ENCODE measurements at regions not wholly inside any gene's neighbourhood (a gene's known extent, or its start where the extent isn't known, plus 50 kb on each side); places are given as distances from the start of the nearest gene placed in this dataset.

DNA sequence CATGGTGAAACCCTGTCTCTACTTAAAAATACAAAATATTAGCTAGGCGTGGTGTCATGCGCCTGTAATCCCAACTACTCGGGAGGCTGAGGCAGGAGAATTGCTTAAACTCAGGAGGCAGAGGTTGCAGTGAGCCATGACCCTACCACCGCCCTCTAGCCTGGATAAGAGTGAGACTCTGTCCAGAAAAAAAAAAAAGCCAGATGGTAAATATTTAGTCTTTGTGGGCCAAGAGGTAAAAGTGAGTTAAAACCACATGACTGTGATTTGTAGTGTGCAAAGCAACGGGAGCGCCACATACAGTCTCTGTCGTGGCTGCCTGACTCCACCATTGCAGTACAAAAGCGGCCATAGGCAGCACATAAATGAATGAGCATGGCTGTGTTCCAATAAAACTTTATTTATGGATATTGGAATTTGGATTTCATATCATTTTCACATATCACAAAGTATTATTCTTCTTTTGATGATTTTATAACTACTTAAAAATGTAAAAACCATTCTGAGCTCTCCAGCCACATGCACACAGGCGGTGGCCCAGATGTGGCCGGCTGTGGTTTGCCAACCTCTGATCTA lies 51.8 kb upstream of the CASZ1 start:
- DNase-seq (ENCODE audit: low spot score): no peak

DNA sequence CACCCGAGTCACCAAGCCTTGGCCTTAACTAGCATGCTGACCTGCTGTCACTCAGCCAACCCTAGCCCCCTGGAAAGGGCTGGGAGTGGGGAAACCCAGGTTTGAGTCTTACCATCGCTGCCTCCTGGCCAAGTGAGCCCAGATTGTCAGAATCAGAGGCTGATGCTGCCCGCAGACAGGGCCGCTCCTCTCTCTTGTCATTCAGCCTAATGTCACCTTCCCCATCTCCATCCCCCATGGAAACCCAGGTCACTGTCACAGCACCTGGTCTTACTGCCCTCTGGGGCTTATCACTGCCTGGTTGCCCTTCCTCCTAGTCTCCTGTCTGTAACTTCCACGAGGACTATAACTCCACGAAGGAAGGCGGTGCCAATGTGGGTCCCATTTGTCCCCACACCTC lies 53.6 kb upstream of the CASZ1 start:
- DNase-seq (ENCODE audit: low spot score): no peak

DNA sequence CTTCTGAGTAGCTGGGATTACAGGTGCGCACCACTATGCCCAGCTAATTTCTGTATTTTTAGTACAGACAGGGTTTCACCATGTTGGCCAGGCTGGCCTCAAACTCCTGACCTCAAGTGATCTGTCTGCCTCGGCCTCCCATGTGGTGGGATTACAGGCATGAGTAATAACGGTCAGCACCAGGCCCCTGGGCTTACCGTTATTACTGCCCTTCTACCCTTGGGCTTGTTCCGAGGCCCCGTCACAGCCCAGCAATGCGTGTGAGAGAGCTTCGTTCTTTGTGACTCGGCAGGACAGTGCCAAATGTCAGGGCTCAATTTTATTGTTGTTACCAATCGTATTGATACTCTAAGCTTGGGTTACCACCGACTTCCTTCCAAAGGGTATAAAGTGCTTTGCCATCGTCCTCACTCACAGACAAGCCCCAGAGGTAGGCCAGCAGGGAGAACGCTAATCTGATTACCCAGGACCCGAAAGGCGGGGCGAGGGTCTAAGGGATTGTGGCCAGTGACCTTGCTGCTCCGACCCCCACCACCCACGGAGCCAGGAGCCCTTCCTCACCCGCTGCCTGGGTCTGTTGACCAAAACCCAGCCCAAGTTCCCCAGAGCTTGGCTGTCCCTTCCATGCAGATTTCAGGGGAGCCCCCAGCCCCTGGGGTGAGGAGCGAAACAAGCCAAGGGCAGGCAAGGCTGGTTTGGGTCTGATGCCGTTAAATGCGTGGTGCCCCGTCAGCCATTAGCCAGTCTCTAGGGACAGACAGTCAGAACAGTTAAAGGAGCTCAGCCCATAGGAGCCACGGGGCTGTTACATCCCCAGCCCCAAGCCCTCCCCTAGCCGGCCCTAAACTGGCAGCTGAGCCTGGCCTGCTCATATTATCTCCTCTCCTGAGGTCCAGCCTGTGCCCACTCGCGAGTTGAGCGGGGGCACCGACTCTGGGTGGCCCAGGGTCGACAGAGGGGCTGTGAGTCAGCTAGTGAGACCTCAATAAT lies 54.9 kb upstream of the CASZ1 start:
- no peak for DNase-seq (ENCODE audit: low spot score)

DNA sequence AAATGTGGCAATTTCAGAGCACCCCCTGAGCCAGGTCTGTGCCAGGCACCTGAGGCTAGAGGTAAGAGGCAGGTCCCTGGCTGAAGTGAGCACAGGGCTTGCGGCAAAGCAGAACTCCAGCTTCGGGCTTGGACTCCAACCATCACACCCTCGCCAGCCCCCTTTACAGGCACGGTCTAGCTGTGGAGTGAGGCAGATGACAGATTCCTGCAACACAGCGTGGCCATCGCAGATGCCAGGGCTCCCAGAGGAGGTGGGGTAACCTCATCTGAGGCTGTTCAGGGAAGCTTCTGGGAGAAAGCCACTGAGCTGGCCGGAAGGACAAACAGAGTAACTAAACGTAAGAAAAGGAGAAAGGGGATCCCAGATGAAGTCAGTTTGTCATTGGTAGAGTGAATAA lies 55.6 kb upstream of the CASZ1 start:
- no peak for DNase-seq (ENCODE audit: low spot score)

DNA sequence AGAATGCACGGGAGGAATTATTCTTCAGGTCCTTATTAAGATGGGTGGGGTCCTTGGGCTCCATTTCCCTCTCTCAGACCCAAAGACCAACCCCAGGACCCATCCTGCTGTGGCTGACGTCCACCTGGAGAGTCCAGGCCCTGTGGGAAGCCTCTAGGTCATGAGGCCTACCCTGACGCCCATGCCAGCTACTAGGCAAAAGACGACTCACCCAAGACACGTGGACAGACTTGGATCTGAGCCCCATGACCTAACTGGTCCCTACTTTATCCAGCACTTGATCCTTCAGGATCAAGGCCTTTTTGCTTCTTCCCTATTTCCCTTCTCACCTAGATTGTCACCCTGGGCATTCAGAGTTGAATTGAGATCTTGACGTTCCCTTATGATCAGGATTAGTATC lies 56.0 kb upstream of the CASZ1 start:
- no peak for DNase-seq (ENCODE audit: low spot score)

DNA sequence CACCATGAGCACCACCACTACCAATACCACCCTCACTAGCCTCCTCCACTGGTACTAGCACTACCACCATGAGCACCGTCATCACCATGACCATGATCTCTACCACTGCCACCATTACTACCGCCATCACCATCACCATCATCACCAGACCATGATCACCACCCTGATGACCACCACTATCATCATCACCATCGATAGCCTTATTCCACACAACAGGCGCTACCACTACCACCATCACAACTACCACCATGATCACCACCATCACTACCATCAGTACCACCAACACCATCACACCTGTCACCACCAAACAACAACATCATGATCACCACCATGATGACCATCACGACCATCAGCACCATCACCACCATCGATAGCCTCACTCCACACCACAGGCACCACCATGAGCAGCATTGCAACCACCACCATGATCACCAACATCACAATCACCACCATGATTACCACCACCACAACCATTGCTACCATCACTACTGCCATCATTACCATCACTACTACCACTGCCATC lies 56.6 kb upstream of the CASZ1 start:
- DNase-seq (ENCODE audit: low spot score): no peak

DNA sequence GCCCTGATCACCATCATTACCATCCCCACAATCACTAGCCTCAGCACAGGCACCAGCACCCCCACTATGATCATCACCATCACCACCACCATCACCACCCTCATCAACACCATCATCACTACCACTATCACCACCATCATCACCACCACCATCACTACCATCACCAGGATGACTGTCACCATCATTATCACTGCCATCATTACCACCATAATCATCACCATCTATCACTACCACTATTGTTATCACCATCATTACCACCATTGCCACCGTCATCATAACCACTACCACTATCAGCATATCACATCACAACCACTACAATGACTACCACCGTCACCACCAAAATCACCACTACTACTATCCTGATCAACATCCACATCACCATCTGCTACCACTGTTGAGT lies 57.3 kb upstream of the CASZ1 start:
- DNase-seq (ENCODE audit: low spot score): no peak

DNA sequence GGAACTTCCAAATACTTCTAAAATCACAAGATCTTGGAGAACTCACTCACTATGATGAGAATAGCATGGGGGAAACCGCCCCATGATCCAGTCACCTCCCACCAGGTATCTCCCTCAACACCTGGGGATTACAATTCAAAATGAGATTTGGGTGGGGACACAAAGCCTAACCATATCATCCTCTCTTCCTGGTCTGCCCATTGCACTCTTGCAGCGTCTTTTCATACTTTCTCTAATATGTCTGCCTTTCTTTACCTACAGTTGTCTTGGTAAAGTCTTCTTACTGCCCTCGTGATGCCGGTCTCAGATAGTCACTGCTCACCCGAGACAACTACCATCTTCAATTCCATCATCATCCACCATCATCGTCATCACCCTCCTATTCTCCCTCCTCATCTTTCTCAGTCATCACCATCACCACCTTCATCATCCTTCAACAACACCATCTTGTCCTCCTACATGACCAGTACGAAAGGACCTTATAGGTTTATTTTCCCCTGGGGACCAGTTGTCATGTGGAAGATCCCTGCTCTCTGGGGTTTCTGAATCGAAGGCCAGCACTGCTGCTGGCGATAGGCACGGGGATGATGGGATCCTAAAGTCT lies 58.5 kb upstream of the CASZ1 start:
- no peak for DNase-seq (ENCODE audit: low spot score)

DNA sequence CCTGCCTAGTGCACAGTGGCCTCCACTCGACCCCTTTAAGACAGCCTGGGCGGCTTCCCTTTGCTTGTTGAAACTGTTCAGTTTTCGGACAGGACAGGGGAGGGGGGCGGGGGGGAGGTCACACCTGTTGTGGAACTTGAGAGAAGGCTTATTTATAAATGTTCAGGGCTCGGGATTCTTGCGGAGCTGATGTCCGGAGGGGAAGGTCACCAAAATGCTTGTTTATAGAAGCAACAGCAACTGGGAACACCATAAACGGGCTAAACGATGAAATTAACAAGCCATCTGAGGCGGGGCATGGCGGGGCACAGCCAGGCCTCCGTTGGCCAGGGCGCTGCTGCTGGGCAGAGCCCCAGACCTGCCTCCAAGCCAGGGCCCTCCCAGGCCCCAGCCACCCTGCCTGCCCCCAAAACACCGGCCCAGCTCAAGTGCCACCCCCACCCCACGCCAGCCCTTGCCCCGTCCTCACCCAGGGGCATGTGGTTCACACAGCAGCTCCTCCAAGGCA lies 59.8 kb upstream of the CASZ1 start:
- peak; percentile 60 for DNase-seq (ENCODE audit: low spot score)

DNA sequence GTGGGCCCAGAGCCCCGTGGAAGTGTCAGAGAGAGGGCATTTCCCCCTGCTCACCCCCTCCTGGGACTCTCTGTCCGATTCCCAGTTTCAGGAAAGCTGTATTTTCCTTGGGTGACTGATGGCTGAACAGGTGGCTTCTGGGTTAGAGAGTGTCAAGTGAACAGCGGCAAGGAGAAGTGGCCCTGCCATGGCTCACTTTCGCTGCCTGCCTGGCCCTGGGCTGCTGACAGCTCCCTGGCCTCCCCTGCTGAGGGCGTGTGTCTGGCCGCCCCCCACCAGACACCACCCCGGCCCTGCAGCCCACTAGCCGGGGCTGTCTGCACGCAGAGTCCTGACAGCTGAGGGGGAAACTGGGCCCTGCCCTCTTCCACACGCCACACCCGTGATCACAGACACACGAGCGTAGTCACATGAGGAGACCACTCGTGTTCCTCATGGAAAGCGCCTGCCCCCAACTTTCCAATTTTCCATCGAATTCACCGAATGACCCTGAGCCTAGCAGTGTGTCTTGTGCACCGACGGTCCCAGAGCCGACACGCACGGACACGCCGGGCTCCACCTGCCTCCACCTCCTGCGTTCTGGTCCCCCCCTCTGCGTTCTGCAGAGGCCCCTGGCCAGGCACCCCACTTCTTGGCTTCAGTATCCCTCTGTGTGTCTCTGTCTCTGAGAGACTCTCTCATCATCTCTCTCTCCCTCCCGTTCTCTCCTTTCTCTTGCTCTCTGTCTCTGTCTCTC lies 60.6 kb upstream of the CASZ1 start:
- DNase-seq (ENCODE audit: low spot score): no peak

DNA sequence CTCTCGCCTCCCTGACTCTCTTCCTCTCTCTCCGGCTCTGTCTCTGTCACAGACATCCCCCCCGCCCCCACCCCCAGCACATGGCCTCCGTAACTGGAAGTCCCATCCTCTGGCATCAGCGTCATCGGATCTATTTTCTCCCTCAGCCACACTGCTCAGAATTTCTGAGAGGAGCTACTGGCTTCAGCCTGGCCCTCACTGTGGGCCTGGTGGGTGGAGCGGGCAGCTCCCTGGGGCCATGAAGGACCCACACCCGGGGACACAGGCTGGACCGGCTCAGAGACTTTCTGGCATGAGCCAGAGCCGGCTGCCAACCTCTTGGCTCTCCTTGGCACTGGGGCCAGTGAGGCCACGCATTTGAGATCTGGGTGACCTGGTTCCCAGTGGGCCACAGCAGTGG lies 61.2 kb upstream of the CASZ1 start:
- DNase-seq (ENCODE audit: low spot score): no peak

DNA sequence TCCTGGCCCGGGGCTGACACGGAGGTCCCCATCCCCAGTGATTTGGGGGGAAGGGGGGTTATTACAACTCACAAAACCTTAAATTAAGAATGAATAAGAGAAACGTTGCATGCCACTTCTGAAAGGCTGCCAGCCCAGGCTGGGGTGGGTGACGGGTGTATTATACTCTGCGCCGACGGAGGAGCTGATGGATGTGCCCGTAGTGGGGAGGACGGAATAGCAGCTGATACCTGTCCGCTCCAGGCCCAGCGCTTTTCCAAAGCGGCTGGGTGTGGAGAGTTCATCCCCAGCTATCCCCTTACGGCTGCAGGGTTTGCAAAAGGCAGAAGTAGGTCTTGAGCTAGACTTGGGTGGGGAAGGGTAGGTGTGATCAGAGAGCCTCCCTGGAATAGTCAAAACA lies 63.8 kb upstream of the CASZ1 start:
- no peak for DNase-seq (ENCODE audit: low spot score)

DNA sequence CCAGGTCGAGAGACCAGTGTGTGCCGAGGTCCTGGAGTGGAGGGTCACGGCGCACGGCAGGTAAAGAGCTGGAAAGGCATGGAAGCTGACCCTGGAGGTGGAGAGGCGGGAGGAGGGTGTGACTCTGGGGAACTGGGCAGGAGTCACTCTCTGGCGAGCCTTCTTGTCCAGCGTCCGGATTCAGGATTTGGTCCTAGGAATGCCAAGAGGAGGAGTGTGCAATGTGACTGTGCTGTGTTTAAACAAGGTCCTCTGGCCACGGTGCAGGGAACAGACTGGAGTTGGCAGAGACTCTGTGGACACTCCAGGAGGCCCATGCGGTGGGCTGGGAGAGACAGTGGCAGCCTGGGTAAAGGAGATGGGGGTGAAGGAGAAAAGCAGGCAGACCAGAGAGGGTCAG lies 64.2 kb upstream of the CASZ1 start:
- DNase-seq (ENCODE audit: low spot score): no peak

DNA sequence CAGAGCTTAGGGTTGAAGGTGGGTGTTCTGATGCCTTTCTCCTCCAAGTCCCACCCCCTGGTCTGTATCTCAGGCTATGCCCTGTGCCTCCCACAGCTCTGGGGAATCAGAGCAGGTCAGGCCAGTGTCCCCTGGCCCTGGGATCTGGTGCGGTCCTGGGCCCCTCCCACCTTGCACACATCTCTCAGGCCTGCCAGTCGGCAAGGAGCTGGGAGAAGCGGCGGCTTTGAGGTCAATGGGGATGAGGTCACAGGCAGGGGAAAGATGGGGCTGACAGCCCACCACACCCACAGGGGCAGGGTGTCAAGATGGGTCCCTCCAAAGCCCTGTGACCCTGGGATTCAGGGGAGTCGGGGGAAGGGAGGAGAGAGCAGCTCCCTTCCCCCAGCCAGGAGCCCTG lies 65.4 kb upstream of the CASZ1 start:
- DNase-seq (ENCODE audit: low spot score): no peak

DNA sequence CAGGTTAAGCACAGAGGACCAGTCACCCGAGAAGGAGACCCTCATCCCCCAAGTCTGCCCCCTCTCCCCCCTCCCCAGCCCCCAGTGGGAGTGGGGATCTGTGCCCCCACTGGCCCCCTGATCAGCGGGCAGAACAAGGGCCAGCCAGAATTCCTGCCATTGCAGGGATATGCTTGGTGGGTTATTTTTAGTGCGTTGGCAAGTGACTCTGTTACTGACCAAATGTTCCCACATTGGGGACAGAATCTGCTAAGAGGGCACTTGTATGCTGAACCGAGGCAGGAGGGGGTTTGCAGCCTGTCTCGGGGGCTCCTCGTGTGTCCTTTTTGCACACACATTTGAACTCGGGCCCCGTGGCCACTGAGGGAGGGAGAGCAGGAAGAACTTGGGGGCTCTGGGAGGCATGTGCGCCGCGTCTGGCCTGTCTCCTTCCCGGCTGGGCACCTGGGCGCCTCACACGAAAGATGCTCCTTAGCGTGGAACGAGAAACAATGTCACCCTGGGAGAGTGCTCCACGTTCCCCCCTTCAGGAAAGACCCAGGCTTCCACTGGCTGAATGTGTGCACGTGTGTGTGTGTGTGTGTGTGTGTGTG lies 66.4 kb upstream of the CASZ1 start:
- DNase-seq (ENCODE audit: low spot score): no peak

DNA sequence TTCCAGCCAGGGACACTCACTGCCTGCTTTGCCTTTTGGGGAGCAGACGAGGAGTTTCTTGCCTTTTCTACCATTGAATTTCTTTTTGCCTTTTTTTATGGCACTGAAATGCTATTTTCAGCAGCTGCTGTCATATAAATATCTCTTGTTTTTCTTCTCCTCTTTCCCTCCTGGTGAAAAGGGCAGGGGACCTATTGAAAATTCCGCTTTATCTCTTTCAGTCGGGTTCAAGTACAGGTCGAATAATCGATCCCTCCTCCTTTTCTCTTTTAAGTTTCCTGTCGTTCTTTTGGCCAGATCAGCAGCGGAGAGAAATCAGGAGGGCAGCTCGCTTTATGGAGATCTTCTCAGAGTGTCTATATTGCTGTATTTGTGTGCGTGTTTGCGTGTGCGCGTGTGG lies 67.4 kb upstream of the CASZ1 start:
- DNase-seq (ENCODE audit: low spot score): no peak

DNA sequence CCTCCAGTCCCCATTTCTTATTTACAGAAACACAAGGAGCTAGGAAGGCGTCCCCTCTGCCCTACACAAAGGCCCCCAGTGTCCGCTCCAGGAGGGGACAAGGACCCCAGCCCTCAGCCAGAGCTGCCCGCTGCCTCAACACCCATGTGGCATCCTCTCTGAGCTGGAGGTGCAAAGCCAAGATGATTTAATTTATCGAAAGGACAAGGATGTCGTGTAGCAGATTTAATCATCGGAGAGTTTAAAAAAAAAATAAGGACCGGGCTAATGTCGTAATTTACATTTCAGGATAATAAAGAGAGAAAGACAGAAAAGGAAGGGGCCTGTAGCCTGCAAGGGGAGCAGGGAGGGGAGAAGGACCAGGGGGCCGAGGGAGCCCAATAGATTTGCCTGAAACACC lies 68.3 kb upstream of the CASZ1 start:
- DNase-seq (ENCODE audit: low spot score): no peak

DNA sequence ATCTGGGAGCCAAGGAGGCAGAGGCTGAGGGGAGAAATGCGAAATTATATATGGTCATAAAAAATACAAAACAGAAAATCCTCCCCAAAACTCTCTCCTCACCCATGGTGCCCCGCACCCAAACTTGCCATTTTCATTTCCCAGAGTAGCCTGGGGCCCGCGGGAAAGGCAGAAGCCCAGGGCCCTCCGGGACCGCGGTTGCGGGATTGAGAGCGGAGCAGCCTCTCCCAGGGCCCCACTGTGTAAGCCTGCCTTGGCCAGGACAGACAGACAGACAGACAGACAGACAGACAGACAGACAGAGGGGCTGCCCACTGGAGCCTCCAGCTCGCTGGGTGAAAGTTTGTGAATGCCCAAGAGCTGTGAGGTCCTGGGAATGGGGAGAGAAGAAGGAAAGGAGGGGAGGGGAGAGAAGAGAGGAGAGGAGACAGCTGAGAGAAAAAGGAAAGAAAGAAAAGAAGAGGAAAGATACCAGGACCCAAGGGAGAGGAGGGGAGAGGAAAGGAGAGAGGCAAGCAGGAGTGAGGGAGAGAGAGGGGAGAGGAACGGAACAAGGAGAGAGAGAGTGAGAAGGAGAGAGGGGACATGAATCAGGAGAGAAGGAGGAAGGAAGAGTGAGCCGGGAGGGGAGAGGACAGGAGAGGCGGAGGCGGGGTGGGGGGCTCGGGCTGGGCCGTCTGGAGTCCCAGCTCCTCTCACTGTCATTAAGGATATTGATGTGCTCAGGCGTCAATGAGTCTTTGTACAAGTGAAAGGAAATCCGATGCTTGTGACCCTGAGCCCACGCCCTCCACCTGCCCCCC lies 69.3 kb upstream of the CASZ1 start:
- DNase-seq (ENCODE audit: low spot score): no peak

DNA sequence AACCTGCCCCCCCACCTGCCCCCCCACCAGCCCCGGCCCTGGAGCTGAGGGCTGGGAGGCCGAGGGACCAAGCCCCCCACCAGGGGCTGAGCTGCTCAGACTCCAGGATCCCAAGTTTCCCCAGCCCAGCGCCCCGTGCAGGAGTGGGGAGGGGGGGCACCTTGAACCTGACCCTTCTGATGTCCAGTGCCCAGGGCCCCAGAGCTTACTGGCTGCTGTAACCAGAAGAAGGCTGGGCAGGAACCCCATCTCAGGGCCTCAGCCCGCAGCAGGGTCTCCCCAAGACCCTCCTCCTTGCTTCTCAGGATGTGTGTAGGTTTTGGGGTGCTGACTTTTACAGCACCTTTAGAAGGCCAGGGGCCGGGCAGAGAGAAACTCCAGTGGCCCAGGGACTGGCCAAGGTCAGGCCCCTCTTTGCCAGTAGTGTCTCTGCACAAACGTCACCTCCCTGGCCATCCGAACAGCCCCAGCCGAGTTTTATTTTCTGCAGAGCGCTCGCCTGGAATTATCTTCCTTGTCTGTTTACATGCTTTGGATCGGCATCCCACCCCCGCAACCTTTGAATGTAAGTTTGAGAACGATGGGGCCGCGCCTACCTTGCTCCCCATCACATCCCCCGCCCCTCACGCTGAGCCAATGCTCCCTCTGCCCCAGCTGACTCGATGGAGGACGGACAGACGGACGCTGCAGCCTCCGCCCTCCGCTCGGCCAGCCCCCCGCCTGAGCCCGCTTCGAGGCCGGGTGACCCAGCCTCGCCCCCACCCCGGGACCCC lies 70.1 kb upstream of the CASZ1 start:
- no peak for DNase-seq (ENCODE audit: low spot score)

DNA sequence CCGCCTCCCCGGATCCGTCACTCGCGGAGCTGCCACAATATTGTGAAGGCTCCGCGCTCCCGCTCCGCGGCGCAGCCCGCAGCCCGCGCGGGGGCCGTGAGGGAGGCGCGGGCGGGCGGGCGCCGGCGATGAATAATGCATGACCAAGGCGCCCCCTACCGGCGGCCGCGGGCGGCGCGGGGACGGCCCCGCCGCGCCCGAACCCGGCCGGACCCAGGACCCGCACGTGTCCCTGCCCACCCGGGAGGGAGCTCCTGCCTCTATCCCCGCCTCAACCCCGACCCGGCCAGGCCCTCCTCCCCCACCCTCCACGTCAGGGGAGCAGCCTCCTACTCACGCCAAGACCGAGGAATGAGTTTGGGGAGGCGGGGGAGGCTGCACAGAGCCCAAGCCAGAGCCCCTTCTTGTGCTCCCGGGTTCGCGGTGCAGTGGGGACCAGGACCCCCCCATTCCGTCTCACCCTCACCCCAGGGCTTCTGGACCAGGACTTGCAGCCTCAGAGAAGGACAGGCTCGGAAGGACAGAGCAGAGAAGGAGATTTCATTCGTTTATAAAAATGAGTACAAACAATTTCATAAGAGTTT lies 70.8 kb upstream of the CASZ1 start:
- DNase-seq (ENCODE audit: low spot score): peak; percentile 81
